Mucosa of descending colon (tissue), 3 donors: ENCODE measurements at regions not wholly inside any gene's neighbourhood (a gene's known extent, or its start where the extent isn't known, plus 50 kb on each side); places are given as distances from the start of the nearest gene placed in this dataset.
A peak's percentile ranks its signal among the peaks of the same experiment; 100 is the strongest.

ENCODE experiments used
- ATAC-seq: fragments of 200-7000 bp; cut with Tn5 transposase; one replicate; pipeline ENCODE4 v1.9.1; 2020; ENCODE audit warnings: mild to moderate bottlenecking, moderate library complexity
- DNase-seq, 3 donors: peaks; one replicate each; pipeline ENCODE4 v3.0.0-alpha.2; 2020
- H3K36me3 ChIP-seq: fragments of 200-600 bp; one replicate; pipeline ENCODE4 v1.8.0; 2021; ENCODE audit warnings: low read depth, mild to moderate bottlenecking
- H3K4me1 ChIP-seq: fragments of 200-600 bp; one replicate; pipeline ENCODE4 v1.8.0; 2021; ENCODE audit warnings: low read depth, mild to moderate bottlenecking
- H3K4me3 ChIP-seq: fragments of 200-600 bp; one replicate; pipeline ENCODE4 v1.8.0; 2021; ENCODE audit warnings: mild to moderate bottlenecking
- H3K9me3 ChIP-seq: fragments of 200-600 bp; one replicate; pipeline ENCODE4 v1.8.0; 2021; ENCODE audit warnings: mild to moderate bottlenecking
- CTCF ChIP-seq: fragments of 200-600 bp; IDR thresholded peaks from one replicate; pipeline ENCODE4 v1.8.0; 2022; ENCODE audit warnings: antibody characterized with exemption, mild to moderate bottlenecking
- intact Hi-C, 2 donors: fragments of 100-400 bp; cut with DNase I in 1 of 2; cut with micrococcal nuclease in 1 of 2; formaldehyde crosslinking; loops; one replicate each; pipeline versions ENCODE4 v1.11.0 to v1.11.1; 2022; cut with DNase I, micrococcal nuclease
- donor health status: DM: no; HTN: no; CAD: no; lungs with moderate emphysema.
- donor health status: DM: no; HTN: no; CAD: no.
- donor health status: DM: no; HTN: yes; CAD: no.

- Histone ChIP-seq H3K4me3 (no peak overlapping the region), H3K36me3 (no peaks in the 10 kb centered on the region), H3K4me1 (no peaks in the 10 kb centered on the region), H3K9me3 (no peaks in the 10 kb centered on the region)
- DNase-seq (no peak), ATAC-seq (no peak)
- intact Hi-C loops = no loop called here
- TF ChIP-seq CTCF = no peak
Observed at GRCh38 chr2:121966663-121967062, 211.2 kb downstream of the TSN start.

- no peak for TF ChIP-seq CTCF
- Histone ChIP-seq H3K9me3 (no peaks in the 10 kb centered on the region), H3K4me1 (no peaks in the 10 kb centered on the region), H3K4me3 (no peak overlapping the region), H3K36me3 (no peaks in the 10 kb centered on the region)
- DNase-seq (peak in 1 of 3 donors; percentile 7), ATAC-seq (no peak)
- intact Hi-C loops = no loop called here
Observed at GRCh38 chr2:121969166-121969565, 213.7 kb downstream of the TSN start.

GRCh38 chr2:121969766-121970639 is 214.6 kb downstream of the TSN start:
- DNase-seq = no peak
- H3K4me3 ChIP-seq = no peak overlapping the region
- H3K4me1 ChIP-seq = no peaks in the 10 kb centered on the region
- H3K36me3 ChIP-seq = no peaks in the 10 kb centered on the region
- no peak for ATAC-seq
- intact Hi-C loops = no loop called here
- TF ChIP-seq CTCF = no peak
- no peaks in the 10 kb centered on the region for H3K9me3 ChIP-seq

GRCh38 chr2:121972203-121972602 is 216.8 kb downstream of the TSN start:
- DNase-seq = no peak
- H3K4me3 ChIP-seq = no peak overlapping the region
- ATAC-seq = no peak
- intact Hi-C loops = no loop called here
- no peaks in the 10 kb centered on the region for H3K4me1 ChIP-seq
- H3K36me3 ChIP-seq = no peaks in the 10 kb centered on the region
- no peaks in the 10 kb centered on the region for H3K9me3 ChIP-seq
- no peak for TF ChIP-seq CTCF

- H3K36me3 ChIP-seq = no peaks in the 10 kb centered on the region
- H3K4me3 ChIP-seq = no peak overlapping the region
- H3K4me1 ChIP-seq = no peaks in the 10 kb centered on the region
- DNase-seq = peak in 2 of 3 donors; percentile 49 to 65
- H3K9me3 ChIP-seq = no peaks in the 10 kb centered on the region
- ATAC-seq = peak; percentile 93
- intact Hi-C loops = loop anchor here in 1 of 2 donors (2.0 kb wide), 1 partner anchor 476 kb away; no protein-coding TSS in a partner anchor
- peak; percentile 16 for TF ChIP-seq CTCF
Observed at GRCh38 chr2:121974897-121975661, 219.6 kb downstream of the TSN start.
